ENCODE measurements at regions not wholly inside any gene's neighbourhood (a gene's known extent, or its start where the extent isn't known, plus 50 kb on each side); places are given as distances from the start of the nearest gene placed in this dataset.

DNA sequence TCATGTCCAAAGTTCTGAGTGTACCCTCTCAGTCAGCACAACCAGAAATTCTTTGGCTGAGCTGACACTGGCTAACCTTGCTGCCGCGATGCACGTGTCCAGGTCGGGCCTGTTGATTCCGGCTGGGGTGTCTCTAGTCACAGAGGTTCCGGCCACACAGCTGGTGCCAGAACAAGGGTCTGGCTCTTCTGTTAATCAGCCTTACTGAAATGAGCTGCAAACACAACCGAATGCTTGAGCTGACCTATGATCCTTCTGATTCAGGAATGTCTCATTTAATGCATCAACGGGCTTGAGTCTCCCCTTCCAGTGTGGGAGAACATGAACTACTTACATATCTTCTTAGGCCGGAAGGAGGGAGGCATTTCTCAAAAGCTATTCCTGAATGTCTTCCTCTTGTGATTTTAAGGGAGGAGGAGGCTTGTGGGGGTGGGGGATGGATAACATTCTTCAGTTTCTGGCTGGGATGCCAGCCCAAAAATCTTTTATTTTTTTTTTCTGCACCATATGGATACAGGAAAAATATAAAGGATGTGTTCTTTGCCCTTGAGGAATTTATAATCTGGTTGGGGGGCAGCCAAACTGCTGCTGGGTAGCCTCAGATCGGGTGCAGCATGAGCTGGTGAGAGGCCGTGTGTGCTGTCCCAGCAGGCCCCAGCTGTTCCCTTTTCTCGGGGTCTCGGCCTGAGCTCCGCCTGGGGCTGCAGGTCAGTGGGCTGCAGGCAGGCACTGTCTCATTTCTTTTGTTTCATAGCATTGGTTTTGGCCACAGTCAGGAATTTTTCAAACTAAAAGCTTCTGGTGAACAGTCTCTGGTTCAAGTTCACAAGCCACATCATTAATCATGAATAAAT, 319.1 kb upstream of the TBL1XR1 start:
- DNase-seq, result no peak

DNA sequence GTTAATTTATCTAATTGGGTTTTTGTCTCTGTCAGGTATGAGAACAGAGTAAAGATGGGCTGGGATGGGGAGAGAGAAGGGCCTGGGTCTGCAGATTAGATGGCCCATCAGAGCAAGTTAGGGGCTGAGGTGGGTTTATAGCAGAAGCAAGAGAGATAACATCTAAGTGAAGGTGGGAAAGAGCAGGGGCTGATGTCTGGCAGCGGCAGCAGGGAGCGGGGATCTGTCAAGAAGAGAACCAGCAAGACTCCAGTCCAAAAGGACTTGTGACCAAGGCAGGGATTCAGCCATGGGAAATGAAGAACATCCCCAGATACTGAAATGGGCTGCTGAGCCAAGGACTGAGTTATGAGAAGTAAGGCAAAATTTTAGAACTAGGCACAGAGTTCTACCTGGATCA, 320.6 kb upstream of the TBL1XR1 start:
- DNase-seq, result no peak

DNA sequence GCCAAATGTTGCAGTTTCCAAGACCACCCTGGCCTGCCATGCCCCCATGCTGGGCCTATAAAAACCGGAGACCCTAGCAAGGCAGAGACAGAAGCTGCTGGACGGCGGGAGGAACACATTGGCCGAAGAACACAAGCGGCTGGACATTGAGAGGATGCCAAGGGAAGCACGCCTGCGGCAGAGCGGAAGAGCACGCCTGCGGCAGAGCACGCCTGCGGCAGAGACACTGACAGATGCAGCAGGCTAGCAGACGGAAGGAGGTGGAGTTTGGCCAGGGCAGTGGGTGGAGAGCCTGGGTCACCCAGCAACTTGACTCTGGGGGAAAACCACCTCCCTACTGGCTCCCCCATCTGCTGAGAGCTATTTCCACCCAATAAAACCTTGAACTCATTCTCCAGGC, 322.3 kb upstream of the TBL1XR1 start:
- no peak for DNase-seq

DNA sequence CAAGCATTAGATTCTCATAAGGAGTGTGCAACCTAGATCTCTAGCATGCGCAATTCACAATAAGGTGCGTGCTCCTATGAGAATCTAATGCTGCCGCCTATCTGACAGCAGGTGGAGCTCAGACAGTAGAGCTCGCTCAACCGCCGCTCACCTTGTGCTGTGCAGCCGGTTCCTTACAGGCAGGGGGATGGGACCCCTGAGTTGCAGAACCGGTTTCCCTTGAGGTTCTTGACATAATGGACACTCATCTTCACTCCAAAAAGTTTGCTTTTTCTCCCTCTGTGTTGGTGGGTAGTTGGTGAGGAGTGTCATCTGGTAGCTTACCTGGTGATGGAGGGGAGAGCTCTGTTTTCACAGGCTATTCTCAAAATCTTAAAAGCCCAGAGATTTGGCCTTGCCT, 324.0 kb upstream of the TBL1XR1 start:
- no peak for DNase-seq

DNA sequence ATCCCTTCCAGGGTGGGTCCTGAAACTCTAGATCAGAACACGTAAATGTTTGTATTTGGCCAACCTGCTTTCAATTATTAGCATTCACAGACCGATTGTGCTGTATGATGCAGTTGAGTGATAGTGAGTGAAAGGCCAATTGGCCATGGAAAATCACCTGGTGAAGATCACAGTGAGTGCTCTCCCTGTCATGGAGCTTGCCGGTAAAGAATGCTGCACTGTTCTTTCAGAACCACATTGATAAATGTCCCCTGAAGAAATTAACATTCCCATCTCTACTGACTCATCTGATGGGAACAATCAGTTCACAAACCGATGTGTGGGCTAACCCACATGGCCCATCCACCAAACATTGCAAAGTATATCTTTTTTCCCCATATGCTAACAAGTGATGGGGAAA, 324.8 kb upstream of the TBL1XR1 start:
- no peak for DNase-seq

DNA sequence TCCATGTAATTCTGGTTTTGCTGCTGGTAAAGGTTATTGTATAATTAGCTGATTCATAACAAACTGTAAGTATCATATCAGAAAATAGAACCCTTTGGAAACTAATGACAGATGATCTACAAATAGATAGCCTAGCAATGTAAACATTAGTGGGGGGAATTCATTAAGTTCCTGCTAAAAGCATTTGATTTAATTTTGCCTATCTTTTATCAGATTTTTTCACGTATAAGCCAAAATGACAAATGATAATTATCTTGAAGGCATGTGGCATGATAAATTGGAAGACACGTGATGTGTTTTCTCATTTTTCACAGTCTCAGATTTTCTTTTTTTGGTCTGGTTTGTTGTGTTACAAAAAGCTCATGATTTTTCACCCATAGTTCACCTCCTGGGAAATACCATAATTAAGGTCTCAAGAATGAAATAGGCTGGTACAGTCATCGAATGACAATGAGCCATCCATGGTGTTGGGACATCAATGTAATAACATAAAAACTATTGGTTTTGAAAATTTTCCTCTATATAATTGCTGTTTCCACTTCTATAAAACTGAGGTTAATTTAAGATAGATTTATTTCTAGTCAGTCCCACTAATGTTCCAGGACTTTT, 325.9 kb upstream of the TBL1XR1 start:
- DNase-seq, result no peak

DNA sequence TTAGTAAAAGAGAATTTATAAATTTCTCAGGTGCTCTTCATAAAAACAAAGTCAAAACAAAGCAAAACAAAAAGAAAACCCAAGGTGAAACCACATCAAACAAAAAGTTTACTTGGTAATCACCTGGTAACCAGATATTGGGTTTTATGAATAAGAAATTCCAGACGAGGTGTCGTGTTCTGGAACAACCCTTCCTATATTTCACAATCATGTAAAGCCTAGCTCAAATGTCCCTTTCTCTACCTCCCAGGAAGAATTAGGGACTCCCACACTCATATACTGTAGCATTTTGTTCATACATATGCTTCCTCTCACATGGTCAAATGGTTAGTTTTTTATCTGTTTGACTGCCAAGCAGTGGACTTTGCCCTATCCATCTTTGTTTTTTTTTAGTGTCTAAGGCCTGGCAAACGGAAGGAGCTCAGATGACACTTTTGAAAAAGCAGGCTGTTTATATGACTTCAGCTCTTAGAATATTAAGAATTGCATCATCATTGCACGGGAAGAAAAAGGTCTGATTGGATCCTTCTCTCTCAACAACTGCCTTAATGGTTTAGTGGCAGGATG, 326.7 kb upstream of the TBL1XR1 start:
- DNase-seq, result no peak

DNA sequence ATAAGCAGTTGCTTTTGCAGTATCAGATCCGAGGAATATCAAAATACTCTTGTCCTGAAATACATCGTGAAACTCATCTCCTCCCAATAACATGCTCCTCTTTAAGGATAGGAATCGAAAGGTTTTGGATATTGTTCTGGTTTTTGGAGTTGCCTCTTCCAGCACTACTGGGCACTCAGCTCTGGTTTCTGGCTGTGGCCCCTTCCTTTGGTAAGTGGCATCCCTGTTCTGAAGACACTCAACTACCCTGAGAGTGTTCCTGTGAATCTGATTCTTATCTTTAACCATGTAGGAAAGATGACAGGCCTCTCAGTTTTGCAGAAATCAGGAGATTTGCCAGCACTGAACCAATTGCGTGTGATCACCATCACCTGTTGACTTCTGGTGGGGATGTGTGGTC, 327.5 kb upstream of the TBL1XR1 start:
- DNase-seq, result no peak

DNA sequence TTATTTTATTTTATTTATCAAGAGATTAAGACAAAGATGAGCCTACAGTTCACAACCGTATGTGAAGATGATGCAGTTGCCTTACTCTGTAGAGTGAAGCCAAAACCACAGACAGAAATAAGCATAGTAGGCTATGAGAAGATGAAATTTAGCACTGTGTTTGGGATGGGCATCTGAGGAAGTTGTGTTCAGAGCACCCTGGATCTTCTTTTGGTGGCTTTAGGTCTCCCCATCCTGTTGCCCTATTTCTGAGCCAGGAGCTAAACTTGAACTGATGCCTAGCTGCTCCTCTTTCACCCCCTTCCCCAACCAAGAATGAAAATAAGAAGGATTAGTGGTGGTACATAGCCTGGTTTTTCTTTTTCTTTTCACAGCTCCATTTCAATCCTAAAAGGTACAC, 328.1 kb upstream of the TBL1XR1 start:
- DNase-seq, result no peak

DNA sequence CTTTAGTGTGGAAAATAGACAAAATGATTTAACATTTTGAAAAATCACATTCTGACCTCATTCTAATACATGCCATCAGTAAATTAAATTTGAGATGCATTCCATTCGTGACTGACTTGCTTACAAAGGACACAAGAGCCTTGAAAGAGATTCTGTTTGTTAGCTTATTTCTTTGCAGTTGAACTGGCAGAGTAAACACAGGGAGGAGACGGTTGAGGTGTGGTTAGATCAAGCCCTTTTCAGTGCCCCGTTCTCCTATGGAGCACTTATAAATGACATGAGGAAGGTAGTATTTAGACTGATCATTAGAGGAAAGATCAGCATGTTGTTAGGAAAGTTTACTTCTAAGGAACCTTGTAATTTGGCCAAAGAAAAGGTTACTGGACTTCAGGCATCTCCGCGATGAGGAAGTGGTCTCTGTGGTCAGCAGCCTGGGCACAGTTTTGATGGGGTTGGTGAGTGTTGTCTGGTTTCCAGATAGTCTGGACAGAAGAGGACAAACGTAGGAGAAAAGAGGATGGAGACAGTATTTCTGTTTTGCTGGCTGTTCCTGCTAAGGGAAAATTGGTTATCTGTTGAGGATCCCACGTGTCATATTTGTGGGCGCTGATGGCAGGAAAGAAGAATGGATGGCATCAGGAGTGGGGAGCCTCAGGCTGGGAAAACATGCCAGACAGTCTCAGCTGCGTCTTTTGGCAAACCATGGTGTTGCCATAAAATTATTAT, 328.9 kb upstream of the TBL1XR1 start:
- DNase-seq, result no peak

DNA sequence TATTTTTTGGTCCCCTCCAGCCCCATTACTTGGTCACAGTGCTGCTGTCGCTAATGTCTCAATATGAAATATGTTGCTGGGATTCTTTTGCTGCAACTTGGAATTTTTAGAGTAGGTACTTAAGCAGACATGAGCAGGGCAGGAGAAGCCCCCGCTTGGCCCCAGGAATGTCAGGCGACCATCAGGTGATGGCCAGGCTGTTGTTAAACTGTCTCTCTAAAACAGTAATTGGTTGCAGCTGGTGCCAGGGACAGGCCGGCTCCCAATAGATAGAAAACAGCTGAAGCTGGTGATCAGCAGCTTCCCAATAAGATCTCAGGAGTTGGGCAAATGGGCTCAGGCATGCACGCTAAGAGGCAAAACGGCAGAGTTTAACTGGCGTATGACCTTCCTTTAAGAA, 329.9 kb upstream of the TBL1XR1 start:
- no peak for DNase-seq

DNA sequence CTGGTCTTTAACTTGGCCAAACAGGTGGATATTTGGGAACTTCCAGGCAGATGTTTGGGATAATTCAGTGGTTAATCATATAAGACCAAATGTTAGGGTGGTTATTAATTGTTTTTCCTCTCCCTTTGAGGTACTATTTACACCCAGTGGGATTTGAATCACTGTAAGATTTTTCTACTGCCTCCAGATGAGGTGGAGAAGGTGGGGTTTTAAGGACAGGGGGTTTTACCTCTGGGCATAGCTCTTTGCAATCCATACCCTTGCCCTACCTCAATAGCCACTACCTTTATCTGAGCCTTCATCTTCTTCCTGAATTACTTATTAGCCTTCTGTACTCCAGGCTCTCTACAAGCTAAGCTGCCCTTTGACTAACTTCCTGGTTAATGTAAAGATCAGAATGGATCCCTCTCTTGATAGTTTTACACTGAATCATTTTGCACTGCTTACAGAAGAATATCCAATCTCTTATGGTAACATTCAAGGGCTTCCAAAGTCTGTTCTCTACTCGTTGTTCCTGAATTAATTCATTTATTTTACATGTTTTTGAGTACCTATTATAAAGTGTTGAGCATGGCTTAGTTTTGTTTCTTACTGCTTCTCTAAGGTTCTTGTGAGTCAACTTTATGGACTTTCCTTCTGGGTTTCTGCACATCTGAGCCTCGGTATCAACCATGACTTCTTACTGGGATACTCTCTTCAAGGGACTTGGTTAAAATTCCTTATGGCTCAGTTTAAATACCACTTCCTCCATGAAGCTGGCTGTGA, 331.2 kb upstream of the TBL1XR1 start:
- DNase-seq, result no peak

DNA sequence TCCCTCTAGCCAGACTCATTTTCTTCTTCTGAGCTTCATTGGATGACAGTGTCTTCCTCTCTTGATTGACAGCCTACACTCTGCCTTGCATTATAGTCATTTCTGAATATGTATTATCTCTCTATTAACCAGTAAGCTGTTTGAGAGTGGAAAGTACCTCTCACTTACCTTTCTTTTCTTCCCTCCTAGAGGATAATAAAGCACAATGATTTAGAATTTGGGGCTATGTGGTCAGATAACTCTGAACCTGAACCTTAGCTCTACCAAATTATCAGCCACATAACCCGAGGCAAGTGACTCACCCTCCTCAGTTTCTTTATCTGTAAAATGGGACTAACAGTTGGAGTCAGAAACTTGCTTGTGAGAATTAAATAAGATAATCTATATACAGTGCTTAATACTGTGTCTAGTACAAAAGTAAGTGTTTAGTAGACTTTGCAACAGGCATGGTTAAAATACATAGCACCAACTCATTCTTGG, 331.8 kb upstream of the TBL1XR1 start:
- DNase-seq, result no peak

DNA sequence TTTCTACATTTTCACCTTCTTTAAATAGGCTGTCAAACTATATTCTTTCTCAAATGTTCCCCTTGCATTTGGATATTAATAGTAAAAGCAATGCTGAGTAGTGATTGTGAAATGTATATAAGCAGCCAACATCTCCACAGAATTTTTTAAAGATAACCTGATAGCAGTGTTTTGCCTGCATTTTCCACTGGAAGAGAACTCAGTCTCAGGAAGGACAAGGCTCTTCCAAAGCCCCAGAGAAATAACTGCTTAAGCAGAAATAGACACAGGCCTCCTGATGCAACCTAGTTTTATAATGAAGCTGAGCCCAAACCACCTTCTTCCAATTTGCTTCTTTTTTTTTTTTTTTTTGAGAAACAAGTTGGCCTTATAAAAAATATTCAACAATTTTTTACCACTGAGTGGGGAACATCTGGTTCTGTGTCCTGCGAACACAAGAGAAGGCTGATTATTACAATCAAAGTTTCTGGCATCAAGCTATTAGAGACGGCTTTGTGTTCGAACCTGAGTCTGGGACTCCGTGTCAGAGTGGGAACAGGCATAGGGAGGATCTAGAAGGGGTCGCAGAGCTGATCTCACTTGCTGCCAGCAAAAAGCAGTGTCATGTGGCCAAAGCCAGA, 332.5 kb upstream of the TBL1XR1 start:
- DNase-seq, result no peak

DNA sequence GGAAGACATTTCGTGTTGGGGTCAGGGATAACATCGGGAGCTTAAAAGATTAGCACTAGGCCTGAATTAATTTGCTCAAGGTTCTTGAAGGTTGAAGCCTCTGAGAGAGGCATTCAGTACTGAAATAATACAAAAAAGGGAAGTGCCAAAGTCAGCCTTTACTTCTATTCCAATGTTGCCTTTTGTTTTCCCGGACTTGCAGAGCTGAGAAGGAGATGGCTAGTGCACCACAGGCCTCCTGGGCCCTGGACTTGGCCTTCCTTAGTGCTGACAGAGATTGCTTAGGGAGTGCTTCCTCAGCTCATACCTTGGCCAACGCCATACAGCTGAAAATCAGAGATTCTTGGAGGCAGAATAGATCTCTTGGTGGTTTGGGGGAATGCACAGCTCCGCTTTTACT, 333.6 kb upstream of the TBL1XR1 start:
- DNase-seq, result no peak

DNA sequence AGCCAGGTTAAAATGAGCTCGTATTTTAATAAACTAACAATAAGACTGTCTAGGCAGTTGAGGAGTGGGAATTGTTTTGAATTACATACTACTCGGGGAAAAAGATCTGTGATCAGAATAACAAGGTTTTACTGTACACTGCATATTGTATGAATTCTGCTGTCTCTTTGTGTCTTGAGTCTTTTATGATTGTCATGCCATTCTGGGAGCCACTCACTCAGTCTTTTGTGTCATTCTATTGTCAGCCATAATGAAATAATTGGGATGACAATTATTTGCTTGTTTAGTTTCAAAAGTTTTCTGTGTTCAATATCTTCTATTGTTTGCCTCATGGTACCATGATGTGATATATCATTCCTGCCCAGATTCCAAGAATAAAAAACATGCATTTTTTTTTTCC, 339.6 kb upstream of the TBL1XR1 start:
- no peak for DNase-seq

DNA sequence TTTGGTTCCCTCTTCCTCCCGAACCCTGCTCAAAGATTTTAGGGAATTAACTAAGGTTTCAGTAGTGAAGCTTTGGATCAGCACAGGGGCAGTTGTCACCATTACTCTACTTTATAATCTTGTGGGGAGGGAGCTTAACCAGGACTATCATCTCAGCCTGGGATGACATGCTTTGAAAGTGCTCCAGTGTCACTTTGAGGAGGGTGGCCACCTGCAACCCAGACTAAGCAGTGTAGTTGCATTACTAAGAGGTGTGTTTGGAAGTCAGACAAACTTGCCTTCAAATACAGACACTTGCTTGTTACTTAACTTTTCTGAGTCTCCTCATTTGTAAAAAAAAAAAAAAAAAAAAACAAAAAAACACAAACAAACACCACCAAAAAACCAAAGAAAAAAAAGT, 340.3 kb upstream of the TBL1XR1 start:
- DNase-seq, result no peak

DNA sequence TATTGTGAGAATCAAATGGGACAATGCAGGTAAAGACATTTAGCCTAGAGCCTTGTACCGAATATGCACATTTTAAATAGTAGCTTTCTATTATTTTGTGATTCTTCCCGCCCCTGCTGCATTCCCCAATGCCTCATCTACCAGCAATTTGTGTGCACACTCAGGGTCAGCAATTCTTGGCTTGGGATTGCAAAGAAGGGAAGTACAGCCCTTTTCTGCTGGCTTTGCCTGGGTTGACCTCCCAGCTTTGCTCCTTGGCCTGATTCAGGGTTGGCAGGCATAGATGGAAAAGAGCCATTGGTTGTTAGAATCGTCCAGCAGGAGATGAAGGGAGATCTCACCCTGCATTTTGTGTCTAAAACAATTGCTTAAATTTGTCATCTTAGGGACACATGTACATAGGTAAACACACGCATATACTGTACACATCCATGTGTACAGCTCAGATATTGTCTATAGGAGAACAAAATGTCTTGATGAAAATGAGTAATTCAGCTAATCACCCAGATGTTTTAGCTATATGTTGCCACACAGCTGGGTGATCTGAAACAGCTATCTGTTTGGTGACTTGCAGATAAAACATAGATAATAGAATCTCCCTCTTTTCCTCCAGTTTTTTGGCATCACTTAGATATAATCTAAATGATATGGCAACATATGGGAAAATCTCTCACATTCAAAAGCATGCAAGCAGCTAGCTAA, 340.9 kb upstream of the TBL1XR1 start:
- no peak for DNase-seq

DNA sequence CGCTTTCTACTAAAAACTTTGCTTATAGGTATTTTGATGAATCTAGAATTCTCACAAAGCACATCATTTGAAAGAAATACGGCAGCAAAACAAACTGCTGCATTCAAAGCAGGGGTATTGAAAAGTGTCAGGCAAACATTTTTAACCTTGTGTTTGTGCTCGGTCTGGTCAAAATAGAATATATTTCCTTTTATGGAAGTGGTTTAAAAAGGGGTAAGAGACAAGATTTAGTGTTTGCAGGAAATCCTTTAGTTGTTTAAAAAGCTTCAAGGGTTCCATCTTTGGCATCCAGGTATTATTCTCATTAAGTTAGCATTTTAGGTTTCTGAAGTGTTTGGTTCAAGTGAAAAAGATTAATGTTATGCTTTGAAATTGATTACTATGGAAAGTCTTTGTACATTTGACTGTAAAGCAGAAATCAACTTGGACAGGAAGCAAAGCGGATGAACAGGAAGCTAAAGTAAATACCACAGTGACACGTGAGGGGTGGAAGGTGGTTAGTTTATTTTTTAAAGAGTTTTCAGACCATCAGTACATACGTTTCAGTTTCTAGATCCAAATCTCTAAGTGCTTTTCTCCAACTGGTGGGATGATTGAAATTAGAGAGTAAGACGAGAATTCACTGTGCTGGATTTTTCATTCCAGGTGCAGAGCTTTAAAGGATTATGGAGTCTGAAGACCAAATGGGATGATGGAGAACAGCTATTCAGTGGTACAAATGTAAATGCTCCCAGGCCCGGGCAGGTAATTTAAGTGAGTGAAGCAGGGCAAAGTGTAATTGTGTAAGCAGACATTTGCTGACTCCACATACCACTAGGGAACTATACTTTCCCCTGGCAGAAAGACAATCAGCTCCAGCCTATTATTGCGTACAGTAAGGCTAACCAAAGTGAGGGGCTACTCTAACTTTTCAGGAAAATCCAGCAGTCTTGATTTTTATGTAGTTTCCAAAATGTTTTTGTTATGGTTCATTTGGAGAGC, 341.8 kb upstream of the TBL1XR1 start:
- no peak for DNase-seq

DNA sequence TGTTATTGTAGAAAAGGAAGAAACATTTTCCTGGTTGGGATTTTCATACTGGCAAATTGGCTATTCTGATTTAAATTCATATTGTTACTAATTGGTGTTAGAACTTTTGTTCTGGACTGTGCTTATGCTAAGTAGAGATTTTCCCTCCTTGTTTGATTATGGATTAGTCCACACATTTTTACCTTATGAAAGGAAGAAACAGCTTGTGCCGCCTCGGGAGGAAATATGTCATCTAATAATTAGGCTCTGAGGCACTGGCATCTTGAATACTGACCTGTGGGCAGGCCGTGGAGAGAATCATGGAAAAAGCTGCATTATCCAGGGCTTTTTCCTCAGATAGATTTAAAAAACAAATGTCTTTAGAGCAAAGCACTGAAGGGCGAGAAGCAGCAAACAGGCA, 344.3 kb upstream of the TBL1XR1 start:
- DNase-seq, result no peak

All from NCI-H1048 (cell line).